Activated T-cell treated with anti-CD3 and anti-CD28 coated beads, Interleukin-2, amount 50 U/mL, for 48 hours (primary cell): ENCODE measurements at regions not wholly inside any gene's neighbourhood (a gene's known extent, or its start where the extent isn't known, plus 50 kb on each side); places are given as distances from the start of the nearest gene placed in this dataset.

Source experiments
- DNase-seq, 2 experiments: peaks; one replicate each; pipeline ENCODE4 v3.0.0-alpha.2; 2020

GRCh38 chr20:59403962-59404314 lies 103.5 kb downstream of the EDN3 start:
- no peak for DNase-seq

GRCh38 chr20:59404749-59405148 lies 104.3 kb downstream of the EDN3 start:
- no peak for DNase-seq

- DNase-seq, result no peak
Observed at GRCh38 chr20:59405226-59406200, 105.1 kb downstream of the EDN3 start.

GRCh38 chr20:59406446-59406845 lies 106.0 kb downstream of the EDN3 start:
- DNase-seq, result no peak

- DNase-seq, result no peak
Observed at GRCh38 chr20:59411170-59411569, 110.8 kb downstream of the EDN3 start.

GRCh38 chr20:59411589-59411988 lies 111.2 kb downstream of the EDN3 start:
- no peak for DNase-seq

GRCh38 chr20:59412181-59412580 lies 111.8 kb downstream of the EDN3 start:
- no peak for DNase-seq

GRCh38 chr20:59412875-59413284 lies 112.5 kb downstream of the EDN3 start:
- no peak for DNase-seq

GRCh38 chr20:59413326-59413865 lies 113.0 kb downstream of the EDN3 start:
- no peak for DNase-seq

- DNase-seq, result no peak
Observed at GRCh38 chr20:59414936-59415623, 114.7 kb downstream of the EDN3 start.

GRCh38 chr20:59416916-59417315 lies 116.5 kb downstream of the EDN3 start:
- no peak for DNase-seq

GRCh38 chr20:59421089-59421488 lies 120.7 kb downstream of the EDN3 start:
- no peak for DNase-seq

GRCh38 chr20:59421920-59422637 lies 121.7 kb downstream of the EDN3 start:
- DNase-seq, result no peak

GRCh38 chr20:59422872-59423544 lies 122.6 kb downstream of the EDN3 start:
- no peak for DNase-seq

- no peak for DNase-seq
Observed at GRCh38 chr20:59424976-59425375, 124.6 kb downstream of the EDN3 start.

- DNase-seq, result no peak
Observed at GRCh38 chr20:59425572-59425971, 125.2 kb downstream of the EDN3 start.

- DNase-seq, result no peak
Observed at GRCh38 chr20:59428006-59428405, 127.6 kb downstream of the EDN3 start.

- DNase-seq, result no peak
Observed at GRCh38 chr20:59428441-59429205, 128.2 kb downstream of the EDN3 start.

GRCh38 chr20:59429396-59429795 lies 129.0 kb downstream of the EDN3 start:
- no peak for DNase-seq

- DNase-seq, result no peak
Observed at GRCh38 chr20:59431014-59431413, 130.6 kb downstream of the EDN3 start.

GRCh38 chr20:59434960-59435359 lies 134.5 kb downstream of the EDN3 start:
- DNase-seq, result no peak

GRCh38 chr20:59435518-59435917 lies 135.1 kb downstream of the EDN3 start:
- DNase-seq, result no peak
